B cell (primary cell): ENCODE measurements at regions not wholly inside any gene's neighbourhood (a gene's known extent, or its start where the extent isn't known, plus 50 kb on each side); places are given as distances from the start of the nearest gene placed in this dataset.

ENCODE experiments used
- ATAC-seq: fragments of 200-7000 bp; cut with Tn5 transposase; one replicate; pipeline ENCODE4 v1.10.0; 2021; ENCODE audit warnings: low read depth, mild to moderate bottlenecking, moderate number of reproducible peaks, moderate library complexity
- CTCF ChIA-PET: fragments of 350-600 bp; sonication (Branson Sonifier 250); formaldehyde crosslinking; loops from one replicate; lab custom pipeline; 2021; ENCODE audit warnings: antibody characterized with exemption, inconsistent platforms; lab: Charles Lee
- POLR2A ChIA-PET: fragments of 350-600 bp; sonication (Branson Sonifier 250); formaldehyde crosslinking; loops from one replicate; lab custom pipeline; 2021; ENCODE audit warnings: antibody characterized with exemption; lab: Charles Lee
- DNase-seq: peaks from one replicate; pipeline ENCODE4 v3.0.0; 2013
- H2AFZ ChIP-seq: 2 replicates; pipeline ENCODE4 v1.6.1; 2012; ENCODE audit warnings: mild to moderate bottlenecking, low read depth, low read length; ENCODE audit not compliant: insufficient read depth, poor library complexity, severe bottlenecking
- H3K27ac ChIP-seq, 2 donors: 1 replicate in 1 of 2; 2 replicates in 1 of 2; pipeline ENCODE4 v1.5.1; 2012 to 2013; ENCODE audit warnings: low read length in 2 of 2, mild to moderate bottlenecking in 2 of 2, moderate library complexity in 1 of 2
- H3K27me3 ChIP-seq, 4 experiments: fragments of 200-600 bp in 1 of 4; sonication (generic) in 1 of 4; replicated peaks in 1 of 4; 1 replicate in 2 of 4; 2 replicates in 2 of 4; pipeline versions ENCODE4 v1.6.1 to v1.7.0; 2013 to 2016; ENCODE audit warnings: low read length in 3 of 4, mild to moderate bottlenecking in 2 of 4, mixed read lengths in 1 of 4, moderate library complexity in 1 of 4; ENCODE audit not compliant: insufficient read depth in 4 of 4, control insufficient read depth in 3 of 4; ENCODE audit errors: control extremely low read depth in 1 of 4
- H3K36me3 ChIP-seq, 2 experiments: replicated peaks in 1 of 2; 1 replicate in 1 of 2; 2 replicates in 1 of 2; pipeline versions ENCODE4 v1.6.1 to v1.7.1; 2013; ENCODE audit warnings: low read length in 1 of 2; ENCODE audit not compliant: insufficient read depth in 2 of 2, control insufficient read depth in 1 of 2; ENCODE audit errors: control extremely low read depth in 1 of 2, extremely low read depth in 1 of 2
- H3K4me1 ChIP-seq, 2 donors: fragments of 200-600 bp in 1 of 2; sonication (generic) in 1 of 2; 1 replicate in 1 of 2; 2 replicates in 1 of 2; pipeline versions ENCODE4 v1.5.1 to v1.6.1; 2013 to 2017; ENCODE audit warnings: low read length in 2 of 2; ENCODE audit not compliant: control insufficient read depth in 2 of 2, insufficient read depth in 2 of 2
- H3K4me2 ChIP-seq: replicated peaks from 2 replicates; pipeline ENCODE3; 2012; ENCODE audit warnings: mild to moderate bottlenecking, low read depth, low read length; ENCODE audit not compliant: poor library complexity, severe bottlenecking
- H3K4me3 ChIP-seq, 5 experiments: fragments of 200-600 bp in 1 of 5; sonication (generic) in 1 of 5; 1 replicate in 3 of 5; 2 replicates in 2 of 5; pipeline versions ENCODE4 v1.5.1 to v1.7.0; 2011 to 2016; ENCODE audit warnings: low read length in 4 of 5, mild to moderate bottlenecking in 4 of 5, low read depth in 2 of 5, control low read depth in 1 of 5, moderate library complexity in 1 of 5; ENCODE audit not compliant: insufficient read depth in 1 of 5; ENCODE audit errors: control extremely low read depth in 1 of 5, extremely low read depth in 1 of 5
- H3K79me2 ChIP-seq: fragments of 200-600 bp; sonication (generic); one replicate; pipeline ENCODE4 v1.6.0; 2016; ENCODE audit warnings: low read length; ENCODE audit not compliant: control insufficient read depth, insufficient read depth
- H3K9ac ChIP-seq: fragments of 200-600 bp; sonication (generic); 2 replicates; pipeline ENCODE4 v1.6.1; 2017; ENCODE audit warnings: mild to moderate bottlenecking, low read length, moderate library complexity
- H3K9me3 ChIP-seq, 3 donors: one replicate each; pipeline versions ENCODE4 v1.6.1 to v1.7.1; 2013; ENCODE audit warnings: low read length in 2 of 3; ENCODE audit not compliant: control insufficient read depth in 2 of 3, insufficient read depth in 1 of 3; ENCODE audit errors: control extremely low read depth in 1 of 3
- H4K20me1 ChIP-seq: 2 replicates; pipeline ENCODE4 v1.6.0; 2012; ENCODE audit warnings: mild to moderate bottlenecking, low read length; ENCODE audit not compliant: insufficient read depth, control insufficient read depth, poor library complexity, severe bottlenecking
- H3K27ac Mint-ChIP-seq: one replicate; pipeline ENCODE4 v1.8.0; 2021; ENCODE audit warnings: mixed read lengths
- H3K27me3 Mint-ChIP-seq: one replicate; pipeline ENCODE4 v1.8.0; 2021; ENCODE audit warnings: mixed read lengths
- H3K4me1 Mint-ChIP-seq: one replicate; pipeline ENCODE4 v1.8.0; 2021; ENCODE audit warnings: mixed read lengths
- H3K4me3 Mint-ChIP-seq: one replicate; pipeline ENCODE4 v1.8.0; 2021; ENCODE audit warnings: mixed read lengths
- H3K9me3 Mint-ChIP-seq: one replicate; pipeline ENCODE4 v1.8.0; 2022; ENCODE audit warnings: mixed read lengths; ENCODE audit not compliant: insufficient read depth
- CTCF ChIP-seq: fragments of 200-600 bp; IDR thresholded peaks from one replicate; pipeline ENCODE4 v1.8.0; 2022; ENCODE audit warnings: antibody characterized with exemption, mild to moderate bottlenecking
- EZH2 ChIP-seq: IDR thresholded peaks from 2 replicates; pipeline ENCODE4 v1.6.1; 2012; ENCODE audit warnings: borderline replicate concordance, low read depth, mild to moderate bottlenecking, moderate library complexity, low read length; ENCODE audit not compliant: insufficient read depth, poor library complexity, severe bottlenecking
- WGBS: methylation state at CpG from one replicate; pipeline ENCODE4 v1.1.5; 2013; ENCODE audit warnings: missing lambda C conversion rate; ENCODE audit not compliant: insufficient coverage; 5-methylcytosine and 5-hydroxymethylcytosine counted together
- intact Hi-C: fragments of 100-400 bp; cut with micrococcal nuclease; formaldehyde crosslinking; loops from one replicate; pipeline ENCODE4 v1.10.0; 2022

- CTCF ChIA-PET = no interaction called here
- Mint-ChIP-seq H3K4me3 (no peak overlapping the region), H3K27me3 (peaks cover 3% of the 10 kb centered on the region)
Observed at GRCh38 chr9:89841456-89841855, 236.6 kb downstream of the GADD45G start.

GRCh38 chr9:89842267-89842768, 237.5 kb downstream of the GADD45G start:
- no peak overlapping the region for H3K4me3 Mint-ChIP-seq

More at GRCh38 chr9:89841456-89841855, 236.6 kb downstream of the GADD45G start:
- POLR2A ChIA-PET = no interaction called here
- H3K4me3 ChIP-seq = no peak overlapping the region
- H3K9ac ChIP-seq = no peak overlapping the region
- no peaks in the 10 kb centered on the region for H4K20me1 ChIP-seq
- H3K4me1 ChIP-seq = no peaks in the 10 kb centered on the region
- peaks cover 0 to 2% (median 0%) of the 10 kb centered on the region in 4 experiments for H3K27me3 ChIP-seq
- TF ChIP-seq EZH2 (no peak), CTCF (no peak)
- H3K4me2 ChIP-seq = no peak overlapping the region
- no peaks in the 10 kb centered on the region for H3K79me2 ChIP-seq
- H3K27ac ChIP-seq = no peak overlapping the region
- H3K9me3 Mint-ChIP-seq = no peaks in the 10 kb centered on the region
- H2AFZ ChIP-seq = no peak overlapping the region
- no peaks in the 10 kb centered on the region for H3K36me3 ChIP-seq
- H3K4me1 Mint-ChIP-seq = no peaks in the 10 kb centered on the region
- WGBS = 94% methylated on average over 5 of the region's 5 CpGs
- no peak overlapping the region for H3K27ac Mint-ChIP-seq
- H3K9me3 ChIP-seq = peaks cover 0 to 3% (median 0%) of the 10 kb centered on the region in 3 donors
- intact Hi-C loops = no loop called here
- ATAC-seq = no peak
- no peak for DNase-seq

More at GRCh38 chr9:89842267-89842768, 237.5 kb downstream of the GADD45G start:
- Histone ChIP-seq H3K4me3 (no peak overlapping the region), H3K4me2 (no peak overlapping the region), H2AFZ (no peak overlapping the region), H3K4me1 (no peaks in the 10 kb centered on the region), H3K9me3 (peaks cover 0 to 3% (median 0%) of the 10 kb centered on the region in 3 donors), H3K27ac (no peak overlapping the region), H3K9ac (no peak overlapping the region), H4K20me1 (no peaks in the 10 kb centered on the region), H3K27me3 (peaks cover 0 to 2% (median 0%) of the 10 kb centered on the region in 4 experiments), H3K36me3 (no peaks in the 10 kb centered on the region), H3K79me2 (no peaks in the 10 kb centered on the region)
- POLR2A ChIA-PET = no interaction called here
- intact Hi-C loops = no loop called here
- WGBS = 78% methylated on average over 8 of the region's 8 CpGs
- peaks cover 3% of the 10 kb centered on the region for H3K27me3 Mint-ChIP-seq
- H3K27ac Mint-ChIP-seq = no peak overlapping the region
- DNase-seq (no peak), ATAC-seq (no peak)
- TF ChIP-seq EZH2 (no peak), CTCF (no peak)
- no peaks in the 10 kb centered on the region for H3K9me3 Mint-ChIP-seq
- no peaks in the 10 kb centered on the region for H3K4me1 Mint-ChIP-seq
- CTCF ChIA-PET = no interaction called here
